GM18508 (cell line): ENCODE measurements at regions not wholly inside any gene's neighbourhood (a gene's known extent, or its start where the extent isn't known, plus 50 kb on each side); places are given as distances from the start of the nearest gene placed in this dataset.

Experiments
- ATAC-seq: cut with Tn5 transposase; IDR thresholded peaks from one replicate; pipeline ENCODE4 v1.9.1; 2021; ENCODE audit warnings: moderate number of reproducible peaks; ENCODE audit not compliant: insufficient read depth, unreplicated experiment

DNA sequence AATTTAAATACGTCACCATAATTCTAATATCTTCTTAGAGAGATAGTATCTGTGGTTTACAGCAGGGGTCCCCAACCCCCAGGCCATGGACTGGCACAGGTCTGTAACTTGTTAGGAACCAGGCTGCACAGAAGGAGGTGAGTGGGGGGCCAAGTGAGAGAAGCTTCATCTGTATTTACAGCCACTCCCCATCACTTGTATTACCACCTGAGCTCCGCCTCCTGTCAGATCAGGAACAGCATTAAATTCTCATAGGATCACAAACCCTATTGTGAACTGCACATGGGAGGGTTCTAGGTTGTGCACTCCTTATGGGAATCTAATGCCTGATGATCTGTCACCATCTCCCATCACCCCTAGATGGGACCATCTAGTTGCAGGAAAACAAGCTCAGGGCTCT lies 282.6 kb downstream of the ICOS start:
- ATAC-seq, result no peak

DNA sequence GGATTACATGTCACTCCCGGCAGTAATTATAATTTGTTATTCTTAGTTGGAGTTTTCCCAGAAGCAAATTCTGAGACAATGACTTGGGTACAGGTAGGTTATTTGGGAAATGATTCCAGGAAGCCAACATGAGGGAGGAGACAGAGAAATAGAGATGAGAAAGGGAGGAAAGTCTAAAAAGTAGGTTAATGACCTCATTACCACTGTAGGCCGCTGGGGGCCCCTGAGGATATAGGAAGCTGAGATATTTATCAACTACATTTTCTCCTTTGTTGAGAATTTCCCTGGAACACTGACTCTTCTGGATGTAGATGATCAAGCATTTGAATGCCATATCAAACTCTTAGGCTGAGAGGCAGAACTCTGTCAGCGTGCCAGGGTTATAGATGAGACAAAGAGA lies 284.3 kb downstream of the ICOS start:
- no peak for ATAC-seq

DNA sequence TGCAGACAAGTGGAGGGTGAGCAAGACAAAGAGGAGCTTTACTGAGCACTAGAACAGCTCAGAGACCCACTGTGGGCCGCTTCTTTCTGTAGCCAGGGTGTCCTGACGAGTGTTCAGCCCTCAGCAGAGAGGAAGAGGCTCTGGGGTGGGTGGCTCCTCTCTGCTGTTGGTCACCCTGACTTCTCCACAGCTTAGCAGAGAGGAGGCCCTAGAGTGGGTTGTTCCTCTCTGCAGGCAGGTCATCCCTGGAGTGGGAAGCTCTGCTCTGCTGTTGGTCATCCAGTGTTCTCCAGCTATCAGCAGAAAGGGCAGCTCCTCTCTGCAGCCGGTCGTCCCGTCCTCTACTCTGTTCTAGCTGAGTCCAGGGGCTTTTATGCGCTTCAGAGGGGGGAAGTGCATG lies 286.5 kb downstream of the ICOS start:
- ATAC-seq, result no peak

DNA sequence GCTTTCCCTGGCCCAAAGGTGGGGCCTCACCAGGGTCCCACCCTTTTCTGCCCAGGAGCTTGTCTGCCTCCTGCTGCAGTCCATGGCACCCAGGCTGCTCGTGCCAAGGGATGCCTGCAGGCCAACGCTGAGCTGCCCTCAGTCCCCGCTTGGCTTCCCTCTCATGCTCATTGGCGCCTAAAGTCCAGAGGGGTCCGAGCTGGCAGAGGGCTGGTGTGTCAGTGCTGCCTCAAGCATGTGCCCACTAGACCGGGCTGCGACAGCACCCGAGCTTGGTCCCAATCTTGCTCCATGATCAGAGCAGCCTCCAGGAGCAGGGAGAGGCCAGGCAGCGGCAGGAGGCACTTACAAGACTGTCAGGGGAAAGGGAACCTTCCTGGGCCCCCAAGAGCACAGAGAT lies 287.0 kb downstream of the ICOS start:
- no peak for ATAC-seq

DNA sequence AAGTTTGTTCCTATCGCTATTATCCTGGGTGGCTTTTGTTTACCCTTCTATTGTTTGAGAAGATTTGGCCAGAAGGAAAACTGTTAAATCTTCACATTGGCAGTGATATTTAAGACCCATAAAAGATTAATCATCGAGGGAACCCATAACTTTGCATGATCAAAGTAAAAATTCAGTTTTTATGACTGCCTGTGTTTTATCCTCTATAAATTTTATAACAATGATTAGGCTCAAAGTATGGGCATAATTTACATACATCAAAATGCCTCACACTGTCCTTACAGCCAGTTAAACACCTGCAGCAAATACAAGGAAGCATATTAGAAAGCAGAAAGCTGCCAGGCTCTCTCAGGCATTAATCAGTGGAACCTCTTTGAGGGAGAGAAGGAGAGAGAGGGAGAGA lies 289.1 kb downstream of the ICOS start:
- no peak for ATAC-seq

DNA sequence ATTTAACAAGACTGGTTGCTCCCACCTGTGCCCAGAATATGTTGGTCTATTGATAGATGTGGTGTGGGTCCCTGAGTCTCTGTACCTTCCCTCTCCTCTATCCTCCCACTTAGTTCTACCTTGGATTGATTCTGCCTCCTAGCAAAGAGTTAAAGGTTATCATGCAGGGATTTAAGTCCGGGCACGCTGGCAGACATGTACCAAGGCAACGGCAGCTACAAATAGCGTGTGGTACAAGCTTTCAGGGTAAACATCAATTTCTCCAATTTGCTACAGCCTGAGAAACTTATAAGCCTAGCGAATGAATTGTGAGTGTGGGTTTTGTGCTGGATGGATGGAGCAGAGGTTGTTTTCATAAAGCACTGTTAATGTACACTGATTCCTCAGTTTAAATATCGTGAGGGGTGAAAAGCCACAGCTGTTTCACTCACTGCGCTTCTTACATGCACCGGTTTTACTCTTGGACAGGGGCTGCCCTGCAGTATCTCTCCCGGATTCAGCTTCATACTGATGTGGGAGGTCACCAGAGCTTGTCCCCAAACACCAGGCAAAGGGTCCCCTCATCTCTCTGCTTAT lies 289.8 kb downstream of the ICOS start:
- no peak for ATAC-seq

DNA sequence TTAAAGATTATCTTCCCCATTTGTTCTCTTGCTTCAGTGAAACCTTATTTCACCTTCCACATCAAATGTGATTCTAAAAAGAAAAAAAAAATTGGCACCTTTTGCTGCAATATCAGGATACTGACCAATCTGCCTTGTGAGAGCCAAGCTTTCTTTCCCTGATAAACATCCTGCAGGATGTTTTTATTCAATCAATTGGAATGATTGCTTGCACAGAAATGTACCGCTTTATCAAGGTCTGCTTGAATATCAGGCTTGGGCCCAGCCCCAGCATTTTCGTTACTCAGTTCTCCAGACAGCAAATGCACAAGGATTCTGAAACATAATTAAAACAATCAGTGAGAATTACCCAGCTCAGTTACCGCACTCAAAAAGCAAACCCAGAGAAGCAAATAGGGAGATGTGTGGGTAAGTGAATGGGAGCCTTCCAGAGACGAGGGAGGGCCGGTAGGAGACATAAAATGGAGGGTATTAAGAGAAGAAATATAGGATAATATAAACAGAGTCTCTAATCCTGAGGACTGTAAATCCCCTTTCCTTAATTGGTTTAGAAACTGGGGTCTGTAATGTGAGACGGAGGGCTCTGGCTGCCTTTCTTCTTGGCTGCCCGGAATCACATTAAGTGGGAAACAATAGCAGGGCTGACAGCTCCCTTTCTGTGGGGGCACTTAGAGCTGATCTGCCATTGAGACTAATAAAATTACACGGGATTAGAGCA lies 291.8 kb downstream of the ICOS start:
- no peak for ATAC-seq

DNA sequence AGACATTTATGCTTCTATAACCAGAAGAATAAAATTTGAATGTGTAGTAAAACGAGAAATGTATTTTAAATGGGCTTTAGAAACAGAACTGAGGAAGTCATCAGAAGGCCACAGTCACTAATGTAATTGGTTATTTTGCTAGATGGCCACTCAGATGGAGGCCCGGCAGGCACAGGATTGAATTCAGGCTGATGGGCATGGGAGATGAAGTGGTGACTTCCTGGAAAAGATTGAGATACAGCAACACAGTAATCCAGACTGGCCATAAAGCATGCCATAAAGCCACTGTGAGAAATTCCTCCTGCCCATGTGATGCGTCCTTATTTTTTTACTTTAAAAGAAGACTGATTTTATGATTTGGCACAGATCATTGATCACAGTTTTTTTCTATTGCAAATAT lies 297.7 kb downstream of the ICOS start:
- no peak for ATAC-seq

DNA sequence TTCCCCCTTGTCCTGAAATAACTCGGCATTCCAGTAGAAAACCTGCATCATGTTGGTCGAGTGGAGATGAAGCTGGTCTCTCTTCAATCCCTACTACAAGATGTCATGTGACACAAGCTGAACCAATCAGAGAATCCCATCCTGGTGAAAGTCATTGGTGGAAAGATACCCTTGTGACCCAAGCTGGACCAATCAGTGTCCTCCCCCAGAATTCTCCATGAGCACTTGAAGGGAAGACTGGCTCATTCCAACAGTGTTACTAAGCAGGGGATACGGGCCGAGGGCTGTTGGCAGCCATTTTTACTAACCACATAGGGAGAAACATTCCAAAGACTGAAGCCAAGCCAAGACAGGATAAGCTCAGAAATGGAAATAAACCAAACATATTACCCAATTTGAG lies 298.3 kb downstream of the ICOS start:
- no peak for ATAC-seq

DNA sequence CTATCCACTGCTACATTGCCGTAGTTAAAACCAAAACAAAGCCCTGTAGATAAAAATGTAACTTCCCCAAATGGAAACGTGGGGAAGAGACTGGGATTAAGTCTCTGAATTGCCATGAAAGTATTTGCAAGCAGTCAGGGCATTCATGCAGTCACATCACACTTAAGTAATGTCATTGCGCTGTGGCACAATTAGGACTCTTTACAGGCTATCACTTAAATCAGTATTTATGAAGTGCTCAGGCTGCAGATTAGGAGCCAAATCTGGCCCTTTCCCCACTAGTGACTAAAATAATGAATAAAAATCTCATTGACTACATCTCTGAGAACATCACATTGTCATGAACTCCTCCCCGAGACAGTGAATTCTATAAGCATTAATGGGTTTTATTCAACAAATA lies 300.9 kb downstream of the ICOS start:
- ATAC-seq, result no peak

DNA sequence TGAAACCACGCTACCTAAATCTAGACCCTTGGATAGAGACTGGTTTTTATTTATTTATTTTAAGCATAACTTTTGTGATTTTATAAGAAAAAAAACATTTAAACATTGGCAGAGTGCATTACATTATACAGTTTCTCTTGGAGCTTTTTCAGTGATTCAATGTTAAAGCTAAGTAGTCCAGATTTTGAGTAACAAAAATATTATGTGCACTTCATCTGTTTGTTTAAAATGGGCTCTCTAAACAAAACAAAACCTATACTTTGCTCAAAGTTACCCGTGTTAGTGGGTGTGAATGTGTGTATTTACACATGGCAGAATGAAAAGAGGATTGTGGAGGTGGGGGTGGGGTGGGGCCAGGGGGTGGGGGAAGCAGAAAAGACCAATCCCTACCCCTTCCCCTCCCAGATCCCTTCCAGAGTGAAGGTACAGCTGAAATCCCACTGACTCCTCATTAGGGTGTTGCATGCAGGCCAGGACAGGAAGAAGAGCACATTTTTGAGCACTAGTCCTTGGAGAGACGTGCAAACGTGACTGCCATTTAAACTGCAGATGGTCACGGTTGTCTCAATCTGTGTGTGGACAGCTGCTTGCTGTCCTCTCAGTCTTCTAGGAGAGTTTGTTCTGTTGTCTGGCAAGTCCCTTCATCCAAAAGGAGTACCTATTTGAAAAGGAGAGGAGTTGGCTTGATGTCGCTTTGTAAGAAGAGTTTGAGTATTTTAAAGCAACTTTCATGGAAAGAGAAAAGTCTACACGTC lies 303.0 kb downstream of the ICOS start:
- no peak for ATAC-seq

DNA sequence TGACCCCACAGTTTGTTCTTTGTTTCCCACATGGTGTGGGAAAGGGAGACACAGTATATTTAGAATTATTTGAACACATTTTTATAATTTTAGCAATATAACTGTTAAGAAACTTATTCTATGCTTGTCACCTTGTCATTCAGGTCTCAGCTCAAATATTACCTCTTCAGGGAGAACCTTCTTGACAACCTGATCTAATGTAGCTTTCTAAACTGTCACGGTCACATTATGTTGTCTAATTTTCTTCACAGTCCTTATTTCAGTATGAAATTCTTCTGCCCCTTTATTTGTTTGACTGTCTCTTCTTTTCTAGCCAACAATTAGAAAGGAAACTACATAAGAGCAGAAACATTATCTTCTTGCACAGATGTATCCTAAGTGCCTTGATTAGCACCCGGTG lies 304.3 kb upstream of the PARD3B start:
- ATAC-seq, result no peak

DNA sequence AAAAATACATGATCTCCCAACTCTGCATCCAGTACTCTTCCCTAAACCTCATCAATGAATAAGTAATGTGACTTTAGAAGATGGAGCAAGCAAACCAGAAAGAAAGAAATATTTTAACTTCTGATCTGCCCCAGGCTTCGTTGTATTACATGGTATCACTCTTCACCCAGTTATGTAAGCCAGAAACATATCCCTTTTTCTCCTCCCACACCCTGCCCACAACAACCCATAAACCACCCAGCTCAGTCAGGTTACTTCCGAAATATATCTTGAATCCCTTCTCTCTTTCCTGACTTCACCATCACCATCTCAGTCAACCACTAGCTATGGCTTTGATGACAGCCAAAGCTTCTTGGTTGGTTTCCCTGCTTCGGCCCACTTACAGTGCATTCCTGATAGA lies 295.8 kb upstream of the PARD3B start:
- no peak for ATAC-seq

DNA sequence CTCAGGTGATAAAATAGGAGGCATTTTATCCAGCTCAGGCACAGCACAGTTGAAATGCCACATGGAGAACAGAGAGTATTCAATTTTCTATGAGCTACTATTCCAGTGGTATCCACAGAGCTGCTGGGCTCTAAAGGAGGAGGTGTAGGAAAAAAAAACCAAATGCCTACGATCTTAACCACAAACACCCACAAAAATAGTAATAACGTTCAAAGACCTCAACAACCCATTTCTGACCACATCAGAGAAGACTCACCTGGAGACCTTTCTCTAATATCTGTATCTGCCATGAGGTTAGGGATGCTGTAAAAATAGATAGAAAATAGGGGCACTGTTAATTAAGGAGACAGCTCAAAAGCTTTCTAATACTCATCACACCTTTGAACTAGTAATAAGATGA lies 294.6 kb upstream of the PARD3B start:
- no peak for ATAC-seq

DNA sequence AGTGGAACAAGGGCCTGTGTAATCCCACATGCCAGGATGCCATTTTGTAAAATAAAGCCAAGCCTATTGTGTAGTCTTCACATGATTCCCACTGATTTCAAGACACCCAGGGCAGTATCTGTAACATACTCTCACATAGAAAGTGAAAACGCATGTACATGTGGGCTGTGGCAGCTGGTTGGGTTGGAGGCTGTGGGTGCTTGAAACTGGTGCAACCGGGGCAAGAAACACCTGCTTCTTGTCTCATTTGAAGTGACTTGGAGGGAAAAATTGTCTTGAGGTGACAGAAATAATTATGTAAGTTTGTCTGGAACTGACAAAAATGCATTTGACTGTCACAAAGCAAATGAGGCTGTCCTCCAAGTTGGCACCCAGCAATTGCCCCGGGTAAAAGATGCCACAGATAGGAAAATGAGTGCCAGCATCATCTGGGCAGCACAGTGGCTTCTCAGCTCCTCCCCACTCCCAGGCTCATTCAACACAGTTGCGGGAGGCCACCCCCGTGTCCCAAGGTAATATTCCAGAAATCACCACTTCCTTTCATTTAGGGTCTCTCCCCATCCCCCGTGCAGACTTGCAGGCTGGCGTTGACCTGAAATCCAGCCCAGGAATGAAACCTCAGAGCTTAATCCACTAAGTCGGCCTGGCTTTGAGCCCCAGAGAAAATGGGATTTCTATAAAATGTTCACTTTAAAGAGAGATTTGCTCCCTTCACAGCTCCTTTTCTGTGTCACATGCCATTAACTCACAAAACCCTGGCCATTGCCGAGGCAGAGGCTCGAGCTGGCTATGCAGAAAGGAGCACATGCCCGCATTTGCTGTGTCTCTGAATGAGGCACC lies 293.9 kb upstream of the PARD3B start:
- no peak for ATAC-seq

DNA sequence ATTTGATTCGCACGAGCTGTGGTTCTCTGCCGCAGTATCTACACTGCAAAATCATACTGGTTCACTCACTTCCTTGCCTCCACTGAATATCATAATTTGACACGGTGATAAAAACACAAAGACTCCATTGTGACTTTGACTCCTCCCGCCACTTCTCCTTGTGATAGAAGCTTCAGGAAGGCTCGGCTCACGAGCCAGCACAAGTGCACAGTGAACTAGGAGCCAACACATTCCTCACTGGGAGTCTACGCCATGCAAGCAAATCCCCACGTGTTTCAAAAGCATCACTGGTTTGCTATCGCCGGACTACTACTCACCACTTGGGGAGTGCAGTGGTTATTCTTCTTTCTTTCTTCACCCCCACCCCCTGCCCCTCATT lies 293.3 kb upstream of the PARD3B start:
- no peak for ATAC-seq

DNA sequence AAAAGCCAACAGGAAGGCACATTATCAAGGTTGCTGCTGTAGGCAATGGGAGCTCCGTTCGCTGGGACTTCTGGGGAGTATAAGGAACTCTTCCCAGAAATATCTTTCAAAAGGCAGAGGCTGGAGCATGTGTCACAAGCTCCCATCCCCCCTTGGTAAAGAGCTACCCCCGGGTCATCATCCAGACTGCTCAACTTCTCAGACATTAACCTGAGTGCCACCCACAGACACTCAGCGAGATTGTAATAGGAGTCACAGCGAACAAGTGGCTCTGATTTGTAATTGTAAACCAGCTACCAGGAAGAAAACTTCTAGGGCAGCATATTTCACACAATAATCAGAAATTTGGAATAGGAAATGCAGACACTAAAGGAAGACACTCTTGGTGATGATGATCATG lies 290.2 kb upstream of the PARD3B start:
- ATAC-seq, result no peak

DNA sequence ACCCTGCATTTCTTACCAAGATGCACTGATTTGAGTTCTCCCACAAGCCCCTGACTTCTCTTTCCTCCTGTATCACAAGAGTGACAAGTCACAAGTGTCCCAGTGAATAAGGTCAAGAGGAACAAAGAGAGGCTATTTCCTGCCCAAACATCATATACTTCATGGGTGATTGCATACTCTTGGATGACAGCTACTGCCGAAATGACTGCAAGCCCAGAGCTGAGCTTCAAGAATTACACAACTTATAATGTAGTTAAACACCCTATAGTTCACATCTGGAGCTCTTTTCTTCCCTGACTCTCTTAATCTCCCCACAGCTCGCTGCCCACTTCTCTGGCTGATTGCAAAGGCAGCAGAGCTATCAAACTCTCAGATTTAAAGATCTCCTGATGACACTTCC lies 289.7 kb upstream of the PARD3B start:
- no peak for ATAC-seq

DNA sequence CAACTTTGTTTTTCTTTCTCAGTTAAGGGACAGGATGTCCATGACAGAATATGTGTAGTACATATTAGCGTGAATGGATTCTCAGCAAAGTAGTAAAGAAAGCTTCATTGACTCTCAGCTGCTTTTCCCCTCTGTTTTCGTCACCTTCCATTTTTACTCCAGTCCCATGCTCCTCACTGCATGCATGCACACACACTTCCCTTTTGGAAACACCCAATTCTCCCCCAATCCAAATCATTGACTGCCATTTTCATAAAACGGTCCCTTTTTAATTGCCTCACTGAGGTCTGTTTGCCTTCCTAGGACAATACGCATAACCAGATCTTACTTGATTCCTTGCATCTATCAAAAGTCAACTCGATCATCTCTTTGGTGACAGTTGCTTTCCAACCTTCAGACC lies 287.5 kb upstream of the PARD3B start:
- ATAC-seq, result no peak

DNA sequence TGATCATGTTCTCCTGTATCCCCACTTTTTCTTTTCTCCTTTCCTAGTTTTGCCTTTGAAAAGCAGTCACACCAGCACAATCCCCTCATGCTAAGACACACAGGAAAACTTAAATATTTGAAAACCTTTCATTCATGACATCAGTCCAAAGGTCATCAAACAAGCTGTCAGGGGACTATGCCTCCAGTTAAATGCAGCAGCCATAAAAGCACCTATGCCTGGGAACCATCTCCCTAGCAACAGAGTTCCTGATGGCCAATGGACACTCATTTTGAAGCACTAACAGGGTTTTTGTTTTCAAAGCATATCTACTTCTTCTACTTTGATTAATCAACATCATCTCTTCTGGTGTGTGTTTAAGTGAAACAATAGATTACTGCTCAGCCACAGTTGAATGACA lies 286.4 kb upstream of the PARD3B start:
- no peak for ATAC-seq
